K562 (cell line): ENCODE measurements at regions not wholly inside any gene's neighbourhood (a gene's known extent, or its start where the extent isn't known, plus 50 kb on each side); places are given as distances from the start of the nearest gene placed in this dataset.

Experiments used
- ATAC-seq: fragments of 200-7000 bp; cut with Tn5 transposase; 3 replicates; pipeline ENCODE4 v1.9.1; 2020; ENCODE audit warnings: moderate library complexity
- BruUV-seq: library from RNA; stranded (reverse); fragments of 400-500 nt; replicated peaks from 2 replicates; lab custom pipeline; 2021; lab: Mats Ljungman, UMichigan
- CTCF ChIA-PET: fragments of 300-600 bp; formaldehyde crosslinking; extraction: SDS; loops from one replicate; lab custom pipeline; 2021; ENCODE audit warnings: low intra/inter-chr PET ratio; lab: Yijun Ruan, JAX
- POLR2A ChIA-PET: fragments of 300-600, 350-650 bp; sonication (Branson Sonifier 250); formaldehyde crosslinking; extraction: SDS; loops from one replicate; lab custom pipeline; 2021; ENCODE audit warnings: antibody characterized with exemption, inconsistent platforms; lab: Yijun Ruan, JAX
- DNase-seq, 4 experiments: peaks; one replicate each; pipeline versions ENCODE4 v3.0.0 to v3.0.0-alpha.2; 2011 to 2018; ENCODE audit warnings: low spot score in 3 of 4, mixed read lengths in 3 of 4; ENCODE audit errors: extremely low read depth in 1 of 4
- FAIRE-seq: peaks from 2 replicates; lab custom pipeline; 2011; peaks lifted over from hg19 to GRCh38; lab: Jason Lieb, UNC
- H2AFZ ChIP-seq: 2 replicates; pipeline ENCODE4 v1.6.0; 2011; ENCODE audit warnings: low read depth, low read length, control low read depth, inconsistent platforms
- H3K27ac ChIP-seq: fragments of 200-600 bp; 3 replicates; pipeline ENCODE4 v1.8.0; 2011; ENCODE audit warnings: low read depth, mild to moderate bottlenecking, control low read depth, inconsistent platforms, low read length, moderate library complexity, mixed read lengths; ENCODE audit errors: extremely low read depth
- H3K27me3 ChIP-seq, 2 experiments: fragments of 300-600 bp in 1 of 2; 2 replicates in 1 of 2; 3 replicates in 1 of 2; pipeline versions ENCODE4 v1.6.0 to v1.8.0; 2011; ENCODE audit warnings: inconsistent platforms in 2 of 2, low read length in 2 of 2, mild to moderate bottlenecking in 1 of 2, mixed read lengths in 1 of 2, moderate library complexity in 1 of 2; ENCODE audit not compliant: control insufficient read depth in 2 of 2, insufficient read depth in 2 of 2
- H3K36me3 ChIP-seq: fragments of 300-600 bp; 3 replicates; pipeline ENCODE4 v1.8.0; 2011; ENCODE audit warnings: mild to moderate bottlenecking, low read length, inconsistent platforms; ENCODE audit not compliant: control insufficient read depth, insufficient read depth
- H3K4me1 ChIP-seq, 2 experiments: fragments of 200-600 bp in 1 of 2; replicated peaks in 1 of 2; 2 replicates in 1 of 2; 3 replicates in 1 of 2; pipeline versions ENCODE4 v1.5.1 to v1.8.0; 2011; ENCODE audit warnings: inconsistent platforms in 2 of 2, low read length in 2 of 2, mild to moderate bottlenecking in 1 of 2, mixed read lengths in 1 of 2, moderate library complexity in 1 of 2; ENCODE audit not compliant: control insufficient read depth in 2 of 2, insufficient read depth in 2 of 2
- H3K4me2 ChIP-seq: 2 replicates; pipeline ENCODE4 v1.6.1; 2011; ENCODE audit warnings: low read length, control low read depth, inconsistent platforms, mixed read lengths; ENCODE audit not compliant: insufficient read depth
- H3K4me3 ChIP-seq: fragments of 200-600 bp; sonication (generic), shearing (Covaris generic); 2 replicates; pipeline ENCODE4 v1.5.1; 2016; ENCODE audit warnings: control low read depth, inconsistent platforms
- H3K79me2 ChIP-seq: fragments of 200-600 bp; 3 replicates; pipeline ENCODE4 v1.8.0; 2011; ENCODE audit warnings: low read length, inconsistent platforms; ENCODE audit not compliant: control insufficient read depth, insufficient read depth
- H3K9ac ChIP-seq, 2 experiments: 2 replicates each; pipeline versions ENCODE4 v1.6.0 to v1.6.1; 2011; ENCODE audit warnings: low read depth in 2 of 2, low read length in 2 of 2, control low read depth in 1 of 2, inconsistent platforms in 1 of 2, mild to moderate bottlenecking in 1 of 2, mixed read lengths in 1 of 2; ENCODE audit not compliant: insufficient read depth in 1 of 2
- H3K9me1 ChIP-seq: one replicate; pipeline ENCODE4 v1.6.0; 2011; ENCODE audit warnings: inconsistent platforms, mild to moderate bottlenecking, low read length, moderate library complexity; ENCODE audit not compliant: control insufficient read depth, insufficient read depth
- H3K9me3 ChIP-seq: replicated peaks from 2 replicates; pipeline ENCODE4 v1.5.1; 2011; ENCODE audit warnings: low read depth, low read length, inconsistent platforms; ENCODE audit not compliant: control insufficient read depth, insufficient read depth
- H4K20me1 ChIP-seq: replicated peaks from 2 replicates; pipeline ENCODE4 v1.6.1; 2011; ENCODE audit warnings: low read length, inconsistent platforms, mixed read lengths; ENCODE audit not compliant: control insufficient read depth, insufficient read depth
- BRF1 ChIP-seq: IDR thresholded peaks from 3 replicates; pipeline ENCODE4 v1.6.1; 2011; ENCODE audit warnings: borderline replicate concordance, mild to moderate bottlenecking; ENCODE audit not compliant: insufficient read length; ENCODE audit errors: extremely low read depth
- CBX2 ChIP-seq: fragments of 200-600 bp; sonication (generic); IDR thresholded peaks from one replicate; pipeline ENCODE4 v1.6.1; 2012; ENCODE audit warnings: mild to moderate bottlenecking, low read length, inconsistent platforms; ENCODE audit not compliant: insufficient read depth, poor library complexity, severe bottlenecking
- HNRNPH1 ChIP-seq: fragments of 200-400 bp; formaldehyde crosslinking; optimal IDR thresholded peaks from 2 replicates; pipeline ENCODE3; 2017; ENCODE audit warnings: low read depth, mild to moderate bottlenecking, low read length, moderate library complexity
- MAFK ChIP-seq: IDR thresholded peaks from 2 replicates; pipeline ENCODE4 v1.6.1; 2011; ENCODE audit warnings: low read length, improper control_type of control experiment
- RB1 ChIP-seq: fragments of 450-650 bp; IDR thresholded peaks from 2 replicates; pipeline ENCODE4 v1.6.1; 2017; ENCODE audit warnings: low read depth, mild to moderate bottlenecking
- TARDBP ChIP-seq: fragments of 450-650 bp; IDR thresholded peaks from 2 replicates; pipeline ENCODE4 v1.6.1; 2016
- XRCC4 ChIP-seq: IDR thresholded peaks from one replicate; pipeline ENCODE4 v1.6.1; 2011; ENCODE audit not compliant: insufficient read depth, insufficient read length; ENCODE audit errors: extremely low read depth
- ZC3H11A ChIP-seq: IDR thresholded peaks from 2 replicates; pipeline ENCODE4 v1.6.1; 2012; ENCODE audit warnings: low read depth, low read length, improper control_type of control experiment
- ZNF778 ChIP-seq: fragments of 450-650 bp; formaldehyde crosslinking; IDR thresholded peaks from 2 replicates; pipeline ENCODE4 v1.4.0; 2020; ENCODE audit warnings: mild to moderate bottlenecking, moderate library complexity
- WGBS: fragments of 100-300 bp; shearing (Covaris generic); methylation state at CpG from one replicate; pipeline ENCODE4 v1.1.6; 2016; ENCODE audit warnings: low coverage, mixed read lengths; ENCODE audit not compliant: insufficient coverage; ENCODE audit errors: missing lambda C conversion rate; 5-methylcytosine and 5-hydroxymethylcytosine counted together
- in situ Hi-C: fragments of 300-500 bp; cut with MboI; formaldehyde crosslinking; loops from 4 replicates; pipeline ENCODE4 v1.15.0; 2018; ENCODE audit warnings: inconsistent platforms, mixed read lengths
- intact Hi-C: fragments of 100-400 bp; cut with micrococcal nuclease; formaldehyde crosslinking; loops from 2 replicates; pipeline ENCODE4 v1.14.2; 2022
- TF ChIP-seq, protein P1 (sequence below): fragments of 250-450 bp; sonication (Bioruptor Pico); IDR thresholded peaks from 2 replicates; pipeline ENCODE4 v1.5.1; 2021; ENCODE audit warnings: mild to moderate bottlenecking
- TF ChIP-seq, protein P2 (sequence below): fragments of 200-800 bp; sonication (Bioruptor generic); IDR thresholded peaks from 2 replicates; pipeline ENCODE4 v1.6.1; 2016; ENCODE audit warnings: missing genetic modification characterization, missing compliant biosample characterization

DNA sequence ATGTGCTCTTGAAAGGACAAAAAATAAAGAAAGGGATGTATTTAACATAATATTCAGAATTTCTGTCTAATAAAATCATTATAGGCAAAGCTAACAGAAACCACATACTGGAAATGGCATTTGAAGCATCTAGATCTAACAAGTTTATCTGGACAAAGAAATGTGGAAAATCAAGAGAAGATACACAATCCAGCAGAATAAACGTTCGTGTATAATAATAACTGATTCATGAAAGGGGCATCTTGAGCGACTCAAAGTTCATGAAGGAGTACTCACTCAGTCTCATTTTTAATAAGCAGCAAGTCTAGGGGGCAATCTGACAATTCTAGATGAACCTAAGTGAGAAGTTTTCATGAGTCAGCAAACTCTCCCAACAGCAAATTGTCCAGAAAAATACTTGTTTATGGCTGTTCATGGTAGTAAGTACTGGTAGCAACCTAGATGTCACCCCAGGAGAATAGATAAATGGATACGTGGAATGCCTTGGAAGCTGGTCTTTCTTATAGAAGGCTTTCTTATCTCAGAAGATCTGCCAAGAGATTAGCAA is 541.8 kb downstream of the INHBA start (continued):
- TF ChIP-seq MAFK (peak; percentile 59; the same call in 1 of the 2 replicates), CBX2 (no peak)

DNA sequence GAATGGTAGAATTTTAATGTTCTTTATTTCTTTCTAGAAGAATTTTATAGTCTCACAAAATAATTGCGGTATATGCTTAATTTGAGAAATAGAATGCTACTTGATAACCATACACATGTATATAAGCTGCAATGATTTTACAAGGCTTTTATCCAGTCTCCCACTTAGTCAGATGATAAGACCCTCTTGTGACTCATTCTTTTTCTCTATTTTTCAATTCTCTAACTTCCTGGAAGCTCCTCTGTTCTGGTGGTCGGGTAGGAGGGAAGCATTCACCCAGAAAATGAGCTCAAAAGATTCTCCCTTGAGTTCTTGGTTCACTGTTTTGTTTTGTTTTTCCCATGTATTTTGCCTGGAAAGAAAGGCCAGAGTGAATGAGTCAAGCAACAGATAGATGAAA is 546.6 kb downstream of the INHBA start:
- H4K20me1 ChIP-seq: no peaks in the 10 kb centered on the region
- no peak overlapping the region for H3K4me2 ChIP-seq
- H3K4me3 ChIP-seq: no peak overlapping the region
- no peaks in the 10 kb centered on the region for H3K27me3 ChIP-seq
- no peak overlapping the region for H3K9ac ChIP-seq
- CTCF ChIA-PET: no interaction called here
- no TSS peak for BruUV-seq
- TF ChIP-seq TARDBP (no peak), BRF1 (no peak), HNRNPH1 (no peak), ZNF778 (CRISPR knock-in tag) (no peak), RB1 (no peak), ZC3H11A (no peak), XRCC4 (no peak)
- TF ChIP-seq, protein P1, sequence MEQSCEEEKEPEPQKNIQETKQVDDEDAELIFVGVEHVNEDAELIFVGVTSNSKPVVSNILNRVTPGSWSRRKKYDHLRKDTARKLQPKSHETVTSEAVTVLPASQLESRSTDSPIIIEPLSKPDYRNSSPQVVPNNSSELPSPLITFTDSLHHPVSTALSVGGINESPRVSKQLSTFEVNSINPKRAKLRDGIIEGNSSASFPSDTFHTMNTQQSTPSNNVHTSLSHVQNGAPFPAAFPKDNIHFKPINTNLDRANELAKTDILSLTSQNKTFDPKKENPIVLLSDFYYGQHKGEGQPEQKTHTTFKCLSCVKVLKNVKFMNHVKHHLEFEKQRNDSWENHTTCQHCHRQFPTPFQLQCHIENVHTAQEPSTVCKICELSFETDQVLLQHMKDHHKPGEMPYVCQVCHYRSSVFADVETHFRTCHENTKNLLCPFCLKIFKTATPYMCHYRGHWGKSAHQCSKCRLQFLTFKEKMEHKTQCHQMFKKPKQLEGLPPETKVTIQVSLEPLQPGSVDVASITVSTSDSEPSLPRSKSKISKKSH: no peak
- TF ChIP-seq, protein P2, sequence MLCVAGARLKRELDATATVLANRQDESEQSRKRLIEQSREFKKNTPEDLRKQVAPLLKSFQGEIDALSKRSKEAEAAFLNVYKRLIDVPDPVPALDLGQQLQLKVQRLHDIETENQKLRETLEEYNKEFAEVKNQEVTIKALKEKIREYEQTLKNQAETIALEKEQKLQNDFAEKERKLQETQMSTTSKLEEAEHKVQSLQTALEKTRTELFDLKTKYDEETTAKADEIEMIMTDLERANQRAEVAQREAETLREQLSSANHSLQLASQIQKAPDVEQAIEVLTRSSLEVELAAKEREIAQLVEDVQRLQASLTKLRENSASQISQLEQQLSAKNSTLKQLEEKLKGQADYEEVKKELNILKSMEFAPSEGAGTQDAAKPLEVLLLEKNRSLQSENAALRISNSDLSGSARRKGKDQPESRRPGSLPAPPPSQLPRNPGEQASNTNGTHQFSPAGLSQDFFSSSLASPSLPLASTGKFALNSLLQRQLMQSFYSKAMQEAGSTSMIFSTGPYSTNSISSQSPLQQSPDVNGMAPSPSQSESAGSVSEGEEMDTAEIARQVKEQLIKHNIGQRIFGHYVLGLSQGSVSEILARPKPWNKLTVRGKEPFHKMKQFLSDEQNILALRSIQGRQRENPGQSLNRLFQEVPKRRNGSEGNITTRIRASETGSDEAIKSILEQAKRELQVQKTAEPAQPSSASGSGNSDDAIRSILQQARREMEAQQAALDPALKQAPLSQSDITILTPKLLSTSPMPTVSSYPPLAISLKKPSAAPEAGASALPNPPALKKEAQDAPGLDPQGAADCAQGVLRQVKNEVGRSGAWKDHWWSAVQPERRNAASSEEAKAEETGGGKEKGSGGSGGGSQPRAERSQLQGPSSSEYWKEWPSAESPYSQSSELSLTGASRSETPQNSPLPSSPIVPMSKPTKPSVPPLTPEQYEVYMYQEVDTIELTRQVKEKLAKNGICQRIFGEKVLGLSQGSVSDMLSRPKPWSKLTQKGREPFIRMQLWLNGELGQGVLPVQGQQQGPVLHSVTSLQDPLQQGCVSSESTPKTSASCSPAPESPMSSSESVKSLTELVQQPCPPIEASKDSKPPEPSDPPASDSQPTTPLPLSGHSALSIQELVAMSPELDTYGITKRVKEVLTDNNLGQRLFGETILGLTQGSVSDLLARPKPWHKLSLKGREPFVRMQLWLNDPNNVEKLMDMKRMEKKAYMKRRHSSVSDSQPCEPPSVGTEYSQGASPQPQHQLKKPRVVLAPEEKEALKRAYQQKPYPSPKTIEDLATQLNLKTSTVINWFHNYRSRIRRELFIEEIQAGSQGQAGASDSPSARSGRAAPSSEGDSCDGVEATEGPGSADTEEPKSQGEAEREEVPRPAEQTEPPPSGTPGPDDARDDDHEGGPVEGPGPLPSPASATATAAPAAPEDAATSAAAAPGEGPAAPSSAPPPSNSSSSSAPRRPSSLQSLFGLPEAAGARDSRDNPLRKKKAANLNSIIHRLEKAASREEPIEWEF (CRISPR knock-in tag): no peak
- H3K27ac ChIP-seq: no peak overlapping the region
- H3K9me1 ChIP-seq: no peaks in the 10 kb centered on the region
- H2AFZ ChIP-seq: no peak overlapping the region
- DNase-seq (no peak), ATAC-seq (no peak), FAIRE-seq (no peak)
- in situ Hi-C loops: no loop called here
- no peaks in the 10 kb centered on the region for H3K79me2 ChIP-seq
- no peaks in the 10 kb centered on the region for H3K4me1 ChIP-seq
- intact Hi-C loops: no loop called here
- POLR2A ChIA-PET: no interaction called here
- 0% methylated on average over 2 of the region's 2 CpGs for WGBS
- H3K9me3 ChIP-seq: no peaks in the 10 kb centered on the region; the same call in 1 of the 2 replicates
- H3K36me3 ChIP-seq: no peaks in the 10 kb centered on the region
